Brain microvascular endothelial cell (primary cell): ENCODE measurements at regions not wholly inside any gene's neighbourhood (a gene's known extent, or its start where the extent isn't known, plus 50 kb on each side); places are given as distances from the start of the nearest gene placed in this dataset.
"Not testable (repeated sequence)": the region's sequence is repeated elsewhere in the genome, so short reads cannot be mapped to it uniquely, and the experiment has no call there.

Experiments used
- DNase-seq: peaks from one replicate; pipeline ENCODE4 v3.0.0-alpha.2; 2020
- H3K27ac ChIP-seq: fragments of 250-450 bp; sonication (Bioruptor Pico); 2 replicates; pipeline ENCODE4 v1.5.1; 2020; ENCODE audit warnings: mild to moderate bottlenecking, moderate library complexity
- H3K27me3 ChIP-seq: fragments of 250-450 bp; sonication (Bioruptor Pico); replicated peaks from 2 replicates; pipeline ENCODE4 v1.5.1; 2020; ENCODE audit warnings: mild to moderate bottlenecking
- H3K36me3 ChIP-seq: fragments of 250-450 bp; sonication (Bioruptor Pico); replicated peaks from 2 replicates; pipeline ENCODE4 v1.5.1; 2020; ENCODE audit warnings: mild to moderate bottlenecking
- H3K4me3 ChIP-seq: 2 replicates; pipeline ENCODE4 v1.5.1; 2011; ENCODE audit warnings: low read depth, mild to moderate bottlenecking, control low read depth, low read length, moderate library complexity
- CTCF ChIP-seq: IDR thresholded peaks from 2 replicates; pipeline ENCODE4 v1.5.1; 2011; ENCODE audit warnings: low read depth, mild to moderate bottlenecking, moderate library complexity, low read length, control low read depth, inconsistent platforms; ENCODE audit errors: missing control alignments
- in situ Hi-C: cut with HindIII; loops from 2 replicates; pipeline ENCODE4 v1.10.0; 2017; ENCODE audit warnings: low sequenced_read_pairs, low pct_ligation_motif_present

GRCh38 chr15:87707566-87708130 lies 548.9 kb downstream of the NTRK3 start:
- in situ Hi-C loops: no loop called here
- no peak for TF ChIP-seq CTCF
- DNase-seq: no peak
- Histone ChIP-seq H3K36me3 (no peaks in the 10 kb centered on the region), H3K4me3 (no peak overlapping the region), H3K27ac (no peak overlapping the region), H3K27me3 (no peaks in the 10 kb centered on the region)

GRCh38 chr15:87707071-87707470 lies 549.5 kb downstream of the NTRK3 start:
- TF ChIP-seq CTCF: no peak
- Histone ChIP-seq H3K4me3 (no peak overlapping the region), H3K27me3 (no peaks in the 10 kb centered on the region), H3K27ac (no peak overlapping the region), H3K36me3 (no peaks in the 10 kb centered on the region)
- DNase-seq: no peak
- in situ Hi-C loops: no loop called here

GRCh38 chr15:87706001-87706400 lies 550.5 kb downstream of the NTRK3 start:
- Histone ChIP-seq H3K27ac (no peak overlapping the region), H3K4me3 (no peak overlapping the region), H3K36me3 (no peaks in the 10 kb centered on the region), H3K27me3 (no peaks in the 10 kb centered on the region)
- no peak for TF ChIP-seq CTCF
- no peak for DNase-seq
- in situ Hi-C loops: no loop called here

GRCh38 chr15:87704276-87704675 lies 552.3 kb downstream of the NTRK3 start:
- Histone ChIP-seq H3K4me3 (no peak overlapping the region), H3K27ac (no peak overlapping the region), H3K27me3 (no peaks in the 10 kb centered on the region), H3K36me3 (no peaks in the 10 kb centered on the region)
- DNase-seq: no peak
- TF ChIP-seq CTCF: no peak
- in situ Hi-C loops: no loop called here

GRCh38 chr15:87703327-87704111 lies 553.0 kb downstream of the NTRK3 start:
- Histone ChIP-seq H3K27me3 (no peaks in the 10 kb centered on the region), H3K4me3 (no peak overlapping the region), H3K27ac (no peak overlapping the region), H3K36me3 (no peaks in the 10 kb centered on the region)
- in situ Hi-C loops: no loop called here
- DNase-seq: no peak
- no peak for TF ChIP-seq CTCF

GRCh38 chr15:87702270-87702669 lies 554.3 kb downstream of the NTRK3 start:
- no peak for DNase-seq
- TF ChIP-seq CTCF: no peak
- Histone ChIP-seq H3K4me3 (no peak overlapping the region), H3K36me3 (no peaks in the 10 kb centered on the region), H3K27me3 (no peaks in the 10 kb centered on the region), H3K27ac (no peak overlapping the region)
- in situ Hi-C loops: no loop called here

- DNase-seq, H3K4me3 ChIP-seq, H3K36me3 ChIP-seq, H3K27ac ChIP-seq, H3K27me3 ChIP-seq, in situ Hi-C loops: not testable (repeated sequence)
Measured at GRCh38 chr15:87698467-87698866, 558.1 kb downstream of the NTRK3 start.
